Right atrium auricular region (tissue), 2 donors: ENCODE measurements at regions not wholly inside any gene's neighbourhood (a gene's known extent, or its start where the extent isn't known, plus 50 kb on each side); places are given as distances from the start of the nearest gene placed in this dataset.

Experiments used
- DNase-seq: peaks from one replicate; pipeline ENCODE4 v3.0.0-alpha.2; 2019; ENCODE audit warnings: low spot score
- H3K27ac ChIP-seq, 2 donors: fragments of 200-600 bp; sonication (generic); 1 replicate in 1 of 2; 2 replicates in 1 of 2; pipeline ENCODE4 v1.5.1; 2016 to 2019
- H3K27me3 ChIP-seq, 2 donors: fragments of 200-600 bp; sonication (generic); one replicate each; pipeline versions ENCODE4 v1.5.1 to v1.6.0; 2017 to 2019
- H3K36me3 ChIP-seq: fragments of 200-600 bp; sonication (generic); one replicate; pipeline ENCODE4 v1.5.1; 2016
- H3K4me1 ChIP-seq, 2 donors: fragments of 200-600 bp; sonication (generic); one replicate each; pipeline versions ENCODE4 v1.5.1 to v1.6.0; 2017 to 2019
- H3K4me3 ChIP-seq, 2 donors: fragments of 200-600 bp; sonication (generic); 1 replicate in 1 of 2; 2 replicates in 1 of 2; pipeline ENCODE4 v1.5.1; 2017 to 2019; ENCODE audit warnings: mild to moderate bottlenecking in 1 of 2, moderate library complexity in 1 of 2
- H3K9me3 ChIP-seq, 2 donors: fragments of 200-600 bp; sonication (generic); one replicate each; pipeline ENCODE4 v1.5.1; 2019
- CTCF ChIP-seq, 2 donors: fragments of 200-600 bp; sonication (generic); IDR thresholded peaks; one replicate each; pipeline ENCODE4 v1.5.1; 2019; ENCODE audit warnings: antibody characterized with exemption in 2 of 2

- H3K9me3 ChIP-seq: peaks cover 0 to 10% of the 10 kb centered on the region in 2 donors
- H3K27me3 ChIP-seq: no peaks in the 10 kb centered on the region
- H3K27ac ChIP-seq: no peak overlapping the region
- TF ChIP-seq CTCF (IDR thresholded peaks at IDR 0.05): no peak
- peaks cover 0 to 10% of the 10 kb centered on the region in 2 donors for H3K4me1 ChIP-seq
- DNase-seq: no peak
- no peaks in the 10 kb centered on the region for H3K36me3 ChIP-seq
- H3K4me3 ChIP-seq: no peak overlapping the region
Measured at GRCh38 chr12:114919479-114919878, 235.5 kb upstream of the TBX3 start.

GRCh38 chr12:114918535-114919233 lies 234.7 kb upstream of the TBX3 start:
- Histone ChIP-seq H3K27ac (no peak overlapping the region), H3K27me3 (no peaks in the 10 kb centered on the region), H3K4me3 (no peak overlapping the region), H3K36me3 (no peaks in the 10 kb centered on the region), H3K9me3 (peaks cover 0 to 10% of the 10 kb centered on the region in 2 donors), H3K4me1 (peaks cover 0 to 10% of the 10 kb centered on the region in 2 donors)
- TF ChIP-seq CTCF (IDR thresholded peaks at IDR 0.05): no peak
- no peak for DNase-seq

GRCh38 chr12:114917953-114918352 lies 234.0 kb upstream of the TBX3 start:
- H3K9me3 ChIP-seq: peaks cover 0 to 10% of the 10 kb centered on the region in 2 donors
- H3K4me3 ChIP-seq: no peak overlapping the region
- no peak for DNase-seq
- H3K27me3 ChIP-seq: no peaks in the 10 kb centered on the region
- no peak overlapping the region for H3K27ac ChIP-seq
- peaks cover 0 to 10% of the 10 kb centered on the region in 2 donors for H3K4me1 ChIP-seq
- no peak for TF ChIP-seq CTCF (IDR thresholded peaks at IDR 0.05)
- no peaks in the 10 kb centered on the region for H3K36me3 ChIP-seq

GRCh38 chr12:114917307-114917706 lies 233.3 kb upstream of the TBX3 start:
- H3K27me3 ChIP-seq: no peaks in the 10 kb centered on the region
- no peak for TF ChIP-seq CTCF (IDR thresholded peaks at IDR 0.05)

GRCh38 chr12:114916541-114916940 lies 232.6 kb upstream of the TBX3 start:
- H3K36me3 ChIP-seq: no peaks in the 10 kb centered on the region
- TF ChIP-seq CTCF (IDR thresholded peaks at IDR 0.05): no peak
- H3K27me3 ChIP-seq: no peaks in the 10 kb centered on the region
- peaks cover 0 to 6% of the 10 kb centered on the region in 2 donors for H3K4me1 ChIP-seq
- DNase-seq: no peak
- H3K27ac ChIP-seq: no peak overlapping the region
- peaks cover 0 to 13% of the 10 kb centered on the region in 2 donors for H3K9me3 ChIP-seq
- no peak overlapping the region for H3K4me3 ChIP-seq

More at GRCh38 chr12:114917307-114917706, 233.3 kb upstream of the TBX3 start:
- peaks cover 0 to 10% of the 10 kb centered on the region in 2 donors for H3K9me3 ChIP-seq
- no peak overlapping the region for H3K27ac ChIP-seq
- DNase-seq: no peak
- H3K4me1 ChIP-seq: peaks cover 0 to 10% of the 10 kb centered on the region in 2 donors
- no peaks in the 10 kb centered on the region for H3K36me3 ChIP-seq
- no peak overlapping the region for H3K4me3 ChIP-seq

- no peak for TF ChIP-seq CTCF (IDR thresholded peaks at IDR 0.05)
- H3K27me3 ChIP-seq: no peaks in the 10 kb centered on the region
- DNase-seq: no peak
- peaks cover 0 to 1% of the 10 kb centered on the region in 2 donors for H3K4me1 ChIP-seq
- H3K27ac ChIP-seq: no peak overlapping the region
- H3K36me3 ChIP-seq: no peaks in the 10 kb centered on the region
- no peak overlapping the region for H3K4me3 ChIP-seq
- peaks cover 0 to 14% of the 10 kb centered on the region in 2 donors for H3K9me3 ChIP-seq
Measured at GRCh38 chr12:114916124-114916523, 232.1 kb upstream of the TBX3 start.
